Erythroblast (primary cell): ENCODE measurements at regions not wholly inside any gene's neighbourhood (a gene's known extent, or its start where the extent isn't known, plus 50 kb on each side); places are given as distances from the start of the nearest gene placed in this dataset.

ENCODE experiments used
- DNase-seq, 2 experiments: peaks; one replicate each; lab custom pipeline; 2025; lab: John Stamatoyannopoulos, UW
- GATA1 ChIP-seq: IDR thresholded peaks from 2 replicates; pipeline ENCODE4 v1.6.1; 2011; ENCODE audit warnings: low read depth, mild to moderate bottlenecking, control low read depth, low read length, moderate library complexity
- POLR2A ChIP-seq: IDR thresholded peaks from 2 replicates; pipeline ENCODE4 v1.6.1; 2011; ENCODE audit warnings: mild to moderate bottlenecking, low read length

DNA sequence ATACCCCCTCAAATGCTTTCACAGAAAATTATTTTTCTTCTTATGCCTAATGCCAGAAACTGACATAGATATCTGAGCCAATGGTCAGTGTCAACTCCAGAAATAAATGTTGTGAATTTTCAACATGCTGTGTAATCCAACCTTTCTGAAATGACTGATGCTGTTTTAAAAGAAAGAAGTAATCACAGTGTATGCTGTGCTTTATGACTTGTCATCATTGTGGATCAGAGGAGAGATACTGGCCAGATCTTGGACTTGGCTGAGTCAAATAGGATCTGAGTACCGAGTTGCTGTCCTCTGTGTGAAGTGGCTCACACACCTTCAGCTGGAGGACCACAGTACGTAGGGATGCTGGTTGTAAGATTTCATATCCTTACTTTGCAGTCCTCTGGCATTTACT is 89.9 kb upstream of the ARHGAP20 start:
- TF ChIP-seq POLR2A, result no peak
- no peak for TF ChIP-seq GATA1
- no peak for DNase-seq

DNA sequence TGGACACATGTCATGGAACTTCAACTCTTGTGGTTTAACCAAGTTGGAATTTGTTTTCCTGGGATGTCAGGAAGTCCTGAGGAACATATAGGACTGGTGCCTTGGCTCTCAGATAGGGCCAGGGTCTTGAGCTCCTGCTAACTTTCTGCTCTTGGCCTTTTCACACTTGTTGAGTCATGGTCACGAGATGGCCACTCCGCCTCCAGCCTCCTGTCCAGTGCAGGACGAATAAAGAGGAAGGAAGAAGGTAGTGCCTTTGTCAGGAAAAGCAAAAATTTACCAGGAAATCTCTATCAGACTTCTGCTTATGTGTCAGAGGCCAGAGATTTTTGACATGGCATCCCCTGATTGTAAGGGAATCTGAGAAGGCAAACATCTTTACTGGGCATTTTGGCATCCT is 89.1 kb upstream of the ARHGAP20 start:
- no peak for TF ChIP-seq GATA1
- no peak for TF ChIP-seq POLR2A
- no peak for DNase-seq

DNA sequence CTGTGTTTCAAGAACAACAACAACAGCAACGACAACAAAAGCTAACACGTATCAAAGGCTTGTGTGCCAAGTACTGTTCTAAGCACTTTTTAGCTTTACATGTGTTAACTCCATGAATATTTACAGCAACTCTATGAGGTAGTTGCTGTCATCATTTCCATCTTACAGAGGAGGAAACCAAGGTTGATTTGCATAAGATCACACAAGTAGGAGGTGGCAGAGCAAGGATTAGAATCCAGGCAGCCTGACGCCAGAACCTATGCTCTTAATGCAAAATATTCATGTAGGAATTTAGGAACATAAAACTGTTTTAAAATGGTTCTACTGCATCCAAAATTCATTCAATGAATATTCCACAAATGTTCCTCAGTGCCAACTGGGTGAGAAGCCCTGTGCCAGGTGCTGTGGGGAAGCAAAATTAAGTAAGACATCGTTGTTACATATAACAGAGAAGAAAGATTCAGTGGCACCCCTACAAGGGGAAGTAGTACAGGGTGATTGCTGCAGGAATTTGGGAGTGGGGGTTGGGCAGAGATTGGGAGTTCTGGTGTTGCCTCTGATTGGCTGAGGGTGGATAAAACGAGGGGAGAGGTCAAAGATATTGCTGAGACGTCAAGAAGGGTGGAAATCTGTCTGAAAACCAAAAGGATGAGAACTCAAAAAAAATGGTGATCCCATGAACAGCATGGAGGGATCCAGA is 86.1 kb upstream of the ARHGAP20 start:
- TF ChIP-seq GATA1 (no peak), POLR2A (no peak)
- no peak for DNase-seq

DNA sequence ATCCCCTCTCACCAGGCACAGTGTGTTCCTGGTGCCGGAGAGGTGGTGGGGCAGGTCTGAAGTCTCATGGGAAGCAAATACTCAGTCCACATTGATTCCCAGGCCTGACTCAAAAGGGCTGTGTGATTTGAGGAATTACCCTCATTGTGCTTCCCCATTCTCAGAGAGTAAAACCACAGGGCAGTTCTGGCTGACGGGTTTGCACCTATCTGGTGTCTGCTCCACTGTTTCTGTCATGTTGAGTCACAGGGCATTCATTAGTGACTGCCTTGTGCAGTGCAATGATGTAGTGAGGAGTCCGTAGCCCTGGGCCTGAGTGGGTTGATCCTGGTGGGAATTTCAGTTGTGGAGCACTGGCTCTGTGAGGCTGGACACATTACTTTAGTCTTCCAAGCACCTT is 85.2 kb upstream of the ARHGAP20 start:
- no peak for TF ChIP-seq POLR2A
- no peak for TF ChIP-seq GATA1
- no peak for DNase-seq

DNA sequence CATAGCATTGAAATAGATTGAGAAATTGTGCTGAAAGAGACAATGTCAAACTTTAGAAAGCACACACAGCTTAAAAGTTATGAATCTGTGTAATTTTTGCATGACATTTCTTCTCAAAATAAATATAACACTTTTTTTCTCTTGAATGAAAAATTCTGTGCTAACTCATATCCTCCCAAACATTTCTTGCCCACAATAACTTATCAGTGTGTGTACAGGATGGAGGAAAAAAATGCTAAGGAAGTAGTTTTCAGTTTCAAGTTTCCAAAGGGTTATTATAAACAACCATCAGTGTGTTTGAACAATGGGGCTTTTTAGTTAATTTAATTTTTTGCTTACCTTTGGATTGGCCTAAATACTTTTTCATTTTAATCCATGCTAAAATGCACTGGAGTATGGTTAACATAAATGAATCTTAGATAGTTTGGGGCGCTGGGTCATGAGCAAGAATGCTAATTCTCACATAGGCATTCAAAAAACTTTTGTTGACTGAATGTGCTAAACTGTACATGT is 82.9 kb upstream of the ARHGAP20 start:
- TF ChIP-seq POLR2A (no peak), GATA1 (no peak)
- no peak for DNase-seq

DNA sequence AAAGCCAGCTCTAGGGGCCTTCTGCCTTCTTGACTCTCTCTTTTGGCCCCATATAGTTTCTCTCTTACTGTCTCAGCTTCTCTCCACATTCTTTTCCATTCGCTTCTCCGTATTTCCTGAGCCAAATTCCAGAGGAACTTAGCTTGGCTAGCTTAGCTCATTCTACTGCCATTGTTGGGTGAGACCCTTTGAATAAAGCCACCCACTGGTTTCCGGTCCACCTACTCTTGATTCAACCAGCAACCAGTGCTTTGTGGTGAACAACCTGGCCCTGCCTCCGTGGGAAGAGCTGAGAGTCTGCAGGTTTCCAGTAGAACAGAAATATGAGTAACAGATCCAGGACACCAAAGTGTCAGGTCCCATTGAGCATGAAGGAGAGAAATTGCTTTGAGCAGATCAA is 81.3 kb upstream of the ARHGAP20 start:
- DNase-seq, result no peak
- no peak for TF ChIP-seq POLR2A
- TF ChIP-seq GATA1, result no peak

DNA sequence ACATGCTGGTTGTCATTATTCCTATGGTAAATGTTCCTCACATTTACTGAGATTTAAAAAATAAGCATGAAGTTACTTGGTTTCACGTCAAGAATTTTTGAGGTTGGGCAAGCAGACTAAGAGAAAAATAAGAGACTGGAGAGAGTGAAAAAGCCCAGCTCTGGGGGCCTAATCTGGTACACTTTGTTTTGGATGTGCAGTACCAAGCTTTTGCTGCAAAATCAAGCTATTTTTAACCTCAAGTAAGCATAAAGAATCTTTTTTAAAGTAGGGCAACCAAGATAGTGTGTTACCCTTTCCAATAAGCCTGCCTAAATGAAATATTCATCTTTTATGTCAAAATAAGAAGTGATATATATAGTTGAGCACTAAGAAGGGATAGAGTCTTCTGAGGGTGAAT is 79.4 kb upstream of the ARHGAP20 start:
- no peak for DNase-seq
- no peak for TF ChIP-seq GATA1
- TF ChIP-seq POLR2A, result no peak

DNA sequence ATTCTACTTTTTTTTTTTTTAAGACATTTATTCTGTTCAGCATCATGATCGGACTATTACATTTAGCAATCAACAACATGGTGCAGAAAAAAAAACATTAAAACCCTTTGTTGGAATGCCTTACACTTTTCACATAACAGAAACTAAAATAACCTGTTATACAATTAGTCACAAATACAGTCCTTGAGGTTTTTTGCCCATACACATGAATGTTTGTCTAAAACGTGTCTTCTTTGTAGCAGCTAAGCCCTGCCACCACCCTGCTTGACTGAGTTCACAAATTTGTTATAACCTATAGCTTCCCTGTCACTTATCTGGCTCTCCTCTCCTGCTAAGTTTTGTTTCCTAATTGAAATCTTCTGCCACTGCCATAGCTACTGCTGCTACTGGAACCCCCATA is 75.4 kb upstream of the ARHGAP20 start:
- no peak for DNase-seq

DNA sequence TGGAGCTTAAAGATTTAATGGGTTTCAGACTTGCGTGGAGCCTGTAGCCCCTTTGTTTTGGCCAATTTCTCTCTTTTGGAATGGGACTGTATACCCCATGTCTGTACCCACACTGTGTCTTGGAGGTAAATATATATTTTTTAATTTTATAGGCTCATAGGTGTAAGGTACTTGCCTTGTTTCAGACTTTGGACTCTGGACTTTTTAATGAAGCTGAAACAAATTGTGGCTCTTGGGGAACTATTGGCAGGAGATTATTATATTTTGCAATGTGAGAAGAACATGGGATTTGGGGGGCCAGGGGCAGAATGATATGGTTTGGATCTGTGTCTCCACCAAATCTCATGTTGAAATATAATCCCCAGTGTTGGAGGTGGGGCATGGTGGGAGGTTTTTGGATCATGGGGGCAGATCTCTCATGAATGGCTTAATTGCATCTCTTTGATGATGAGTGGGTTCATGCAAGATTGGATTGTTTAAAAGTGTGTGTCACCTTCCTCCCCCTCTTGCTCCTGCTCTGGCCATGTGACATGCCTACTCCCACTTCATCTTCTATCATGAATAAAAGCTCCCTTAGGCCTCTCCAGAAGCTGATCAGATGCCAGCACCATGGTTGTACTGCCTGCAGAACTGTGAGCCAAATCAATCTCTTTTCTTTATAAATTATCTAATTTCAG is 74.1 kb upstream of the ARHGAP20 start:
- TF ChIP-seq POLR2A, result no peak
- TF ChIP-seq GATA1, result no peak
- no peak for DNase-seq

More for the DNA sequence above, 75.4 kb upstream of the ARHGAP20 start:
- TF ChIP-seq GATA1 (no peak), POLR2A (no peak)

DNA sequence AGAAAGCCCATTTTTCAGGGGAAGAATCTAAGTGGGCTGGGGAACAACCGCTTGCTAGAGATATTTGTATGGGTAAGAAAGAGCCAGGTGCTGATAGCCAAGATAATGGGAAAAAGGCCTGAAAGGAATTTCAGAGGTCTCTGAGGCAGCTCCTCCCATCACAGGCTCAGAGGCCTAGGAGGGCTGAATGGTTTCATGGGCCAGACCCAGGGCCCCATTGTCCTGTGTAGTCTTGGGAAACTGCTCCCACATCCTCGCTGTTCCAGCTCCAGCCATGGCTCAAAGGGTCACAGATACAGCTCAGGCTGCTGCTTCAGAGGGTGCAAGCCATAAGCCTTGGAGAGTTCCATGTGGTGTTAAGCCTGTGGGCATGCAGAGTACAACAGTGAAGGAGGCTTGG is 73.2 kb upstream of the ARHGAP20 start:
- no peak for DNase-seq
- TF ChIP-seq POLR2A (no peak), GATA1 (no peak)

DNA sequence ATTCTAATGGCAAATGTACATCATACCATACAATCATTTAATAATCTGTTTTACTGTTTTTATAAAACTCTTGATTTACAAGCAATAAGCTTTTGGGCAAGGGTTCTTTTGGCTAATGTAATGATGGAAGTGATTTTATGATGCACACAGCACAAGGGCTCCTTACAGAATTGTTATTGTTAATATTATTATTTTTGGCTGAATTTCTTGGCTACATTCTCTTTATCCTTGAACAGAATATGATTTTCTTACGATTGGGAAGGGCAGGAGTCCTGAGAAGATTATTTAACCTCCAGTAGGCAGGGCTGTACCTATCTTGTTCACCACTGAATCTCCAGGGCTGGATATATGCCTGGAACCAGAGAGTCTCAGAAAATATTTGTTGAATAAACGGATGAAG is 70.4 kb upstream of the ARHGAP20 start:
- DNase-seq, result no peak
- TF ChIP-seq GATA1 (no peak), POLR2A (no peak)

DNA sequence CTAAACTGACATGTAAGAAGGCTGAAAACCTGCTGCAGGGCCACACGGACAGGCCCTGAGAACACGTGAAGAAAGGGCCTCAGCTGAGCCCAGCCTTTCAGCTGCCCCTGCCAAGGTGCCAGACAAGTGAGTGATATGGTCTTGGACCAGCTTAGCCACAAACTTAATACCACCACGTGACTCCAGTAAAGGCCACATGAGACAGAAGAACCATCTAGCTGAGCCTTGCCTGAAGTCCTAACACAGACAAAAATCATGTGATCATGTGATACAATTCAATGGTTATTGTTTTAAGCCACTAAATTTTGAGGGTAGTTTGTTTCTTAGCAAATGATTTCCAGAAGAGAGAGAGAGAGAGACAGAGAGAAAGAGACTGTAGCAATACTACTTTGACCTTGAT is 66.9 kb upstream of the ARHGAP20 start:
- DNase-seq, result no peak
- TF ChIP-seq GATA1, result no peak
- TF ChIP-seq POLR2A, result no peak

DNA sequence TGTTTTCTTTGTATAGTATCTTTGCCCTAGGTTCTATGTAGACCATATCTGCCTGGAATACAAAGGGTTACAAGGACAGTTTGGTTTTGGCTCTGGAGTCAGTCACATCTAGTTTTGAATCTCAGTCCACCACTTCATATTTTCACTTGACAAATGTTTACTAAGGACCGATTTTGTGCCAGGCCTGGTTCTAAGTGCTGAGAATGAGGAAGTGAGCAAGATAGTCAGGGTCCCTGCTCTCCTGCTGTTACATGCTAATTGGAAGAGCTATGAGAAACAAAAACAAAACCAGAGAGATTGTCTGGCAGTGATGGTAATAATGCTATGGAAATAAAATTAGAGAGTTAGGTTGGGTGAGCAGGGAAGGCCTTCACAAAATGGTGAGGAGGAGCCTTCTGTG is 66.1 kb upstream of the ARHGAP20 start:
- TF ChIP-seq POLR2A (no peak), GATA1 (no peak)
- no peak for DNase-seq

DNA sequence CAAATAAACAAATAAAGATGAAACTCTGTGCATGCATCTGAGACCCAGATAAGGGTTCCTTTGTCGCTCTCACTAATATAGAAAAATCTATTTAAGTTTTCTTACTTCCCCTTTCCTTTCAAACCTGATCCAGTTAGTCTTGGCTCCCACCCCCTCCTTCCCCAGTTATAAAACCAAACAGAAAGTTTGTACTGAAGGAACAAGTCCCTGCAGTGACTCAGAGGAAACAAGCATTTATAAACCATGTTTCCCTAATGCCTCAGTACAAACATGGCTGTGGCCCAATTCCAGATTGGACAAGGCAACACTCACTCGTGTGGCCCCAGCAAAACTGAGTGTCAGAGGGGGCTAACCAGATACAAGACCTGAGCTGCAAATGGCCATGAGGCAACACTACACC is 65.5 kb upstream of the ARHGAP20 start:
- DNase-seq, result no peak
- no peak for TF ChIP-seq POLR2A
- no peak for TF ChIP-seq GATA1
